Brain microvascular endothelial cell (primary cell): ENCODE measurements at regions not wholly inside any gene's neighbourhood (a gene's known extent, or its start where the extent isn't known, plus 50 kb on each side); places are given as distances from the start of the nearest gene placed in this dataset.
A peak's percentile ranks its signal among the peaks of the same experiment; 100 is the strongest.
"Not testable (repeated sequence)": the region's sequence is repeated elsewhere in the genome, so short reads cannot be mapped to it uniquely, and the experiment has no call there.

Experiments used
- DNase-seq: peaks from one replicate; pipeline ENCODE4 v3.0.0-alpha.2; 2020
- H3K27ac ChIP-seq: fragments of 250-450 bp; sonication (Bioruptor Pico); 2 replicates; pipeline ENCODE4 v1.5.1; 2020; ENCODE audit warnings: mild to moderate bottlenecking, moderate library complexity
- H3K27me3 ChIP-seq: fragments of 250-450 bp; sonication (Bioruptor Pico); replicated peaks from 2 replicates; pipeline ENCODE4 v1.5.1; 2020; ENCODE audit warnings: mild to moderate bottlenecking
- H3K36me3 ChIP-seq: fragments of 250-450 bp; sonication (Bioruptor Pico); replicated peaks from 2 replicates; pipeline ENCODE4 v1.5.1; 2020; ENCODE audit warnings: mild to moderate bottlenecking
- H3K4me3 ChIP-seq: 2 replicates; pipeline ENCODE4 v1.5.1; 2011; ENCODE audit warnings: low read depth, mild to moderate bottlenecking, control low read depth, low read length, moderate library complexity
- in situ Hi-C: cut with HindIII; loops from 2 replicates; pipeline ENCODE4 v1.10.0; 2017; ENCODE audit warnings: low sequenced_read_pairs, low pct_ligation_motif_present
- TF ChIP-seq, protein P1 (sequence below): IDR thresholded peaks from 2 replicates; pipeline ENCODE4 v1.5.1; 2011; ENCODE audit warnings: low read depth, mild to moderate bottlenecking, moderate library complexity, low read length, control low read depth, inconsistent platforms; ENCODE audit errors: missing control alignments

- Histone ChIP-seq H3K36me3 (no peaks in the 10 kb centered on the region), H3K27me3 (no peaks in the 10 kb centered on the region), H3K27ac (no peak overlapping the region), H3K4me3 (no peak overlapping the region)
- in situ Hi-C loops = no loop called here
- TF ChIP-seq, protein P1, sequence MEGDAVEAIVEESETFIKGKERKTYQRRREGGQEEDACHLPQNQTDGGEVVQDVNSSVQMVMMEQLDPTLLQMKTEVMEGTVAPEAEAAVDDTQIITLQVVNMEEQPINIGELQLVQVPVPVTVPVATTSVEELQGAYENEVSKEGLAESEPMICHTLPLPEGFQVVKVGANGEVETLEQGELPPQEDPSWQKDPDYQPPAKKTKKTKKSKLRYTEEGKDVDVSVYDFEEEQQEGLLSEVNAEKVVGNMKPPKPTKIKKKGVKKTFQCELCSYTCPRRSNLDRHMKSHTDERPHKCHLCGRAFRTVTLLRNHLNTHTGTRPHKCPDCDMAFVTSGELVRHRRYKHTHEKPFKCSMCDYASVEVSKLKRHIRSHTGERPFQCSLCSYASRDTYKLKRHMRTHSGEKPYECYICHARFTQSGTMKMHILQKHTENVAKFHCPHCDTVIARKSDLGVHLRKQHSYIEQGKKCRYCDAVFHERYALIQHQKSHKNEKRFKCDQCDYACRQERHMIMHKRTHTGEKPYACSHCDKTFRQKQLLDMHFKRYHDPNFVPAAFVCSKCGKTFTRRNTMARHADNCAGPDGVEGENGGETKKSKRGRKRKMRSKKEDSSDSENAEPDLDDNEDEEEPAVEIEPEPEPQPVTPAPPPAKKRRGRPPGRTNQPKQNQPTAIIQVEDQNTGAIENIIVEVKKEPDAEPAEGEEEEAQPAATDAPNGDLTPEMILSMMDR = peak; percentile 77
- DNase-seq = peak; percentile 25
Observed at GRCh38 chr11:69950120-69950519, 128.0 kb upstream of the ANO1 start.

- in situ Hi-C loops = no loop called here
- Histone ChIP-seq H3K27ac (no peak overlapping the region), H3K27me3 (no peaks in the 10 kb centered on the region), H3K36me3 (no peaks in the 10 kb centered on the region), H3K4me3 (no peak overlapping the region)
- no peak for DNase-seq
- TF ChIP-seq, protein P1 = no peak
Observed at GRCh38 chr11:69950621-69951020, 127.5 kb upstream of the ANO1 start.

DNA sequence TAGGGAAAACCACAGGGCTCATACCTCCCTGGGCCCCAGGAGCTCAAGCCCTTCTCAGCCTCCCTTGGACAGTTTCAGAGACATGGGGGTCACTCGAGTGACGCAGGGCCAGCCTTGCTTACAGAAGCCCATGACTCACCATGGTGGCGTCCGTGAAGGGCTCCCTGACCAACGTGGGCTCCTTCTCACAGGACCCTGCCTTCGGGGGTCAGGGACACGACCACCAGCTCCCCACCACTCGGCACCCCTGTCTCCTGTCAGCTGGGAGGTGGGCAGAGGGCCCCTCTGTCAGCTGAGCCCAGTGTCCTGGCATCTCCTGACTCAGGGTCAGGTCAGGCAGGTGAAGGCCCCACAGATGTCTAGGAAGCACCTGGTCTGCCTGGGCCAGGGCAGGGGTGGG, 126.3 kb upstream of the ANO1 start:
- Histone ChIP-seq H3K27me3 (no peaks in the 10 kb centered on the region), H3K27ac (no peak overlapping the region), H3K36me3 (no peaks in the 10 kb centered on the region), H3K4me3 (no peak overlapping the region)
- in situ Hi-C loops = no loop called here
- TF ChIP-seq, protein P1 = no peak
- no peak for DNase-seq

- H3K27ac ChIP-seq, DNase-seq, H3K36me3 ChIP-seq, in situ Hi-C loops, H3K4me3 ChIP-seq, H3K27me3 ChIP-seq: not testable (repeated sequence)
Observed at GRCh38 chr11:69952229-69952975, 125.7 kb upstream of the ANO1 start.

GRCh38 chr11:69953356-69953755, 124.8 kb upstream of the ANO1 start:
- Histone ChIP-seq H3K4me3 (no peak overlapping the region), H3K36me3 (no peaks in the 10 kb centered on the region), H3K27ac (no peak overlapping the region), H3K27me3 (no peaks in the 10 kb centered on the region)
- in situ Hi-C loops = no loop called here
- DNase-seq = no peak
- TF ChIP-seq, protein P1 = no peak

- no peak for DNase-seq
- Histone ChIP-seq H3K27me3 (no peaks in the 10 kb centered on the region), H3K27ac (no peak overlapping the region), H3K4me3 (no peak overlapping the region), H3K36me3 (no peaks in the 10 kb centered on the region)
- in situ Hi-C loops = no loop called here
- TF ChIP-seq, protein P1 = no peak
Observed at GRCh38 chr11:69954756-69955155, 123.4 kb upstream of the ANO1 start.
